A549 (cell line): ENCODE measurements at regions not wholly inside any gene's neighbourhood (a gene's known extent, or its start where the extent isn't known, plus 50 kb on each side); places are given as distances from the start of the nearest gene placed in this dataset.

Experiments
- EP300 ChIP-seq, 2 experiments: fragments of >200 bp; sonication (Bioruptor Twin); formaldehyde crosslinking; IDR thresholded peaks; 2 replicates in 1 of 2; 3 replicates in 1 of 2; pipeline ENCODE4 v1.6.1; 2016 to 2017
- HMGXB4 ChIP-seq: fragments of 250-450 bp; sonication (Bioruptor Pico); IDR thresholded peaks from 2 replicates; pipeline ENCODE4 v1.5.0; 2021; ENCODE audit warnings: mild to moderate bottlenecking, moderate library complexity, borderline replicate concordance
- POLR2A ChIP-seq: IDR thresholded peaks from 2 replicates; pipeline ENCODE4 v1.6.1; 2012; ENCODE audit warnings: mild to moderate bottlenecking, low read length
- SMC3 ChIP-seq: fragments of >200 bp; sonication (Bioruptor Twin); formaldehyde crosslinking; IDR thresholded peaks from 3 replicates; pipeline ENCODE4 v1.6.1; 2018; ENCODE audit warnings: inconsistent platforms
- TF ChIP-seq, protein P1 (sequence below): fragments of >200 bp; sonication (Bioruptor Twin); formaldehyde crosslinking; IDR thresholded peaks from 3 replicates; pipeline ENCODE4 v1.5.1; 2016

GRCh38 chr6:128740951-128741350 is 142.0 kb upstream of the LAMA2 start:
- TF ChIP-seq, protein P1, sequence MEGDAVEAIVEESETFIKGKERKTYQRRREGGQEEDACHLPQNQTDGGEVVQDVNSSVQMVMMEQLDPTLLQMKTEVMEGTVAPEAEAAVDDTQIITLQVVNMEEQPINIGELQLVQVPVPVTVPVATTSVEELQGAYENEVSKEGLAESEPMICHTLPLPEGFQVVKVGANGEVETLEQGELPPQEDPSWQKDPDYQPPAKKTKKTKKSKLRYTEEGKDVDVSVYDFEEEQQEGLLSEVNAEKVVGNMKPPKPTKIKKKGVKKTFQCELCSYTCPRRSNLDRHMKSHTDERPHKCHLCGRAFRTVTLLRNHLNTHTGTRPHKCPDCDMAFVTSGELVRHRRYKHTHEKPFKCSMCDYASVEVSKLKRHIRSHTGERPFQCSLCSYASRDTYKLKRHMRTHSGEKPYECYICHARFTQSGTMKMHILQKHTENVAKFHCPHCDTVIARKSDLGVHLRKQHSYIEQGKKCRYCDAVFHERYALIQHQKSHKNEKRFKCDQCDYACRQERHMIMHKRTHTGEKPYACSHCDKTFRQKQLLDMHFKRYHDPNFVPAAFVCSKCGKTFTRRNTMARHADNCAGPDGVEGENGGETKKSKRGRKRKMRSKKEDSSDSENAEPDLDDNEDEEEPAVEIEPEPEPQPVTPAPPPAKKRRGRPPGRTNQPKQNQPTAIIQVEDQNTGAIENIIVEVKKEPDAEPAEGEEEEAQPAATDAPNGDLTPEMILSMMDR = no peak
- TF ChIP-seq EP300 (IDR thresholded peaks at IDR 0.05) (no peak), SMC3 (no peak), POLR2A (no peak), HMGXB4 (CRISPR knock-in tag) (no peak)
